ENCODE measurements at regions not wholly inside any gene's neighbourhood (a gene's known extent, or its start where the extent isn't known, plus 50 kb on each side); places are given as distances from the start of the nearest gene placed in this dataset.

DNA sequence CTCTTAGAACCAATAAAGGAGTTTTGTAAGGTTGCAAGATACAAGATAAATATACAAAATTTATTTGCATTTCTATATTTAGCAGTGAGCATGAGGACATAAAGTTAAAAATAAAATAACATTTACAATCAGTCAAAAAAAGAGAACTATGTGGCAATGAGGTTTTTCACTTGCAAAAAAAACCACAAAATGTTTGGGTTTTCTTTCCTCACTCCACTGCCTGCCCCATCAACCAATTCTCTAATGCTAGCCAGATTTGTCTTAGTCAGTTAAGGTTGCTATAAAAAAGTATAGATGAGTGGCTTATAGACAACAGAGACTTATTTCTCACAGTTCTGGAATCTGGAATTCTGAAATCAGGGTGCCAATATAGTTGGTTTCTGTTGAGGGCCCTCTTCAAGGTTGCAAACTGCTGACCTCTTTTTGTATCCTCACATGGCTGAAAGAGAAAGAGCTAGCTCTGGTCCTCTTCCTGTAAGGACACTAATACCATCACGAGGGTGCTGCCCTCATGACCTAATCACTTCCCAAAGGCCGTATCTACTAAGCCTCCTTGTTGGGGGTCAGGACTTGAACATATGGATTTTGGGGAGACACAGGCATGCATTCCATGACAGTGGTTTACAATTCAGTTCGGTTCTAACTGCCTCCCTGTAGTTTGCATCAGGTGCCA lies 566.2 kb downstream of the GALR1 start:
- no peak for DNase-seq (ENCODE audit: low read depth)
- no peak for TF ChIP-seq CTCF (conservative IDR thresholded peaks at IDR 0.05; ENCODE audit: low read depth, low read length)

DNA sequence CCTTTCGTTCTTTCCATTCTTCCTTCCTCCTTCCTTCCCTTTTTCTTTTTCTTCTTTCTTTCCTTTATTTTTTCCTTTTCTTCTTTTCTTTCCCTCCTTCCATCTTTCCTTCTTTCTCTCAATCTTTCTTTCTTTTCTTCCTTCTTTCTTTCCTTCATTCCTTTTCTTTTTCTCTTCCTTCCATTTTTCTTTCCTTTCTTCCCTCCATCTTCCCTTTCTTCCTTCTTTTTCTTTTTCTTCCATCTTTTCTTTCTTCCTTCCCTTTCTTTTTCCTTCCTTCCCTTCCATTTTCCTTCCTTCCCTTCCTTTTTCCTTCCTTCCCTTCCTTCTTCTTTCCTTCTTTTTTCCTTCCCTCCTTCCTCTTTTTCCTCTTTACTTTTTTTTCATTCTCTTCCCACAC lies 568.7 kb downstream of the GALR1 start:
- DNase-seq (ENCODE audit: low read depth) = no peak
- TF ChIP-seq CTCF (conservative IDR thresholded peaks at IDR 0.05; ENCODE audit: low read depth, low read length) = no peak
- H3K4me3 ChIP-seq (ENCODE audit: low read depth, low read length) = no peak overlapping the region

More for the DNA sequence above, 566.2 kb downstream of the GALR1 start:
- no peak overlapping the region for H3K4me3 ChIP-seq (ENCODE audit: low read depth, low read length)

GRCh38 chr18:77820472-77820871 lies 570.8 kb downstream of the GALR1 start:
- no peak overlapping the region for H3K4me3 ChIP-seq (ENCODE audit: low read depth, low read length)
- no peak for TF ChIP-seq CTCF (conservative IDR thresholded peaks at IDR 0.05; ENCODE audit: low read depth, low read length)
- DNase-seq (ENCODE audit: low read depth) = no peak

GRCh38 chr18:77821892-77822291 lies 572.2 kb downstream of the GALR1 start:
- H3K4me3 ChIP-seq (ENCODE audit: low read depth, low read length) = no peak overlapping the region
- DNase-seq (ENCODE audit: low read depth) = no peak
- no peak for TF ChIP-seq CTCF (conservative IDR thresholded peaks at IDR 0.05; ENCODE audit: low read depth, low read length)

GRCh38 chr18:77822632-77823031 lies 573.0 kb downstream of the GALR1 start:
- no peak for TF ChIP-seq CTCF (conservative IDR thresholded peaks at IDR 0.05; ENCODE audit: low read depth, low read length)
- no peak overlapping the region for H3K4me3 ChIP-seq (ENCODE audit: low read depth, low read length)
- no peak for DNase-seq (ENCODE audit: low read depth)

DNA sequence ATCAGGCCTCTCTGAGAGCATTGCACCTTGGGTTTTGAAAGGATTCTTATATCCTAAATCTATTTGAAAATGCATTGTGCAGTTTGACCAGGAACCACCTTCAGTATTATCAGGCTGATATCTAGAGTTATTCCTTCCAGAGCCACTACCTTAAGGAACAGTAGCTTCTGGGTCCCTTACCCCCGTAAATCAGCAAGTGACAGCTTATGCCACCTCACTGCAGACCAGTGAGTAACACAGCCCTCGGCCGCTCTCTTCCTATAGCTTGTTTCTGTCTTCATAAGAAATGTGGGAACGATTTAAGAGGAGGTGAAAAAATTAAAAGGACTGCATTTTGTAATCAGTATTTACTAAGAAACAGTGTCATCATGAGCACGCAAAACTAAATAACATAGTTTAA lies 584.2 kb downstream of the GALR1 start:
- no peak for TF ChIP-seq CTCF (conservative IDR thresholded peaks at IDR 0.05; ENCODE audit: low read depth, low read length)
- DNase-seq (ENCODE audit: low read depth) = no peak
- no peak overlapping the region for H3K4me3 ChIP-seq (ENCODE audit: low read depth, low read length)

- no peak for DNase-seq (ENCODE audit: low read depth)
- no peak for TF ChIP-seq CTCF (conservative IDR thresholded peaks at IDR 0.05; ENCODE audit: low read depth, low read length)
- H3K4me3 ChIP-seq (ENCODE audit: low read depth, low read length) = no peak overlapping the region
Observed at GRCh38 chr18:77851802-77852201, 602.2 kb downstream of the GALR1 start.
